SK-N-SH (cell line): ENCODE measurements at regions not wholly inside any gene's neighbourhood (a gene's known extent, or its start where the extent isn't known, plus 50 kb on each side); places are given as distances from the start of the nearest gene placed in this dataset.

Experiments used
- CTCF ChIA-PET: fragments of 300-600, 350-600 bp; formaldehyde crosslinking; extraction: SDS; loops from one replicate; lab custom pipeline; 2021; lab: Yijun Ruan, JAX
- POLR2A ChIA-PET: fragments of 350-600 bp; sonication (Branson Sonifier 250); formaldehyde crosslinking; extraction: SDS; loops from one replicate; lab custom pipeline; 2020; ENCODE audit warnings: antibody characterized with exemption, inconsistent platforms; lab: Yijun Ruan, JAX
- DNase-seq: peaks from one replicate; pipeline ENCODE4 v3.0.0; 2012
- H2AFZ ChIP-seq: fragments of 200-600 bp; sonication (generic); 2 replicates; pipeline ENCODE4 v1.8.1; 2016; ENCODE audit warnings: antibody characterized with exemption, mild to moderate bottlenecking, low read depth
- H3F3A ChIP-seq: fragments of 200-600 bp; sonication (generic); replicated peaks from 2 replicates; pipeline ENCODE3; 2016; ENCODE audit warnings: antibody characterized with exemption, mild to moderate bottlenecking; ENCODE audit not compliant: insufficient read depth
- H3K27ac ChIP-seq, 2 experiments: fragments of 200-500 bp in 1 of 2; fragments of 200-600 bp in 1 of 2; sonication (Bioruptor generic) in 1 of 2; sonication (generic), shearing (Covaris generic) in 1 of 2; 2 replicates each; pipeline versions ENCODE4 v1.5.1 to v1.6.1; 2014 to 2016; ENCODE audit warnings: low read depth in 2 of 2, inconsistent platforms in 1 of 2, low read length in 1 of 2, mild to moderate bottlenecking in 1 of 2, mixed read lengths in 1 of 2
- H3K27me3 ChIP-seq: fragments of 200-600 bp; sonication (generic), shearing (Covaris generic); 2 replicates; pipeline ENCODE4 v1.6.1; 2016; ENCODE audit warnings: mixed run types; ENCODE audit not compliant: insufficient read depth
- H3K36me3 ChIP-seq, 2 experiments: fragments of 200-500 bp in 1 of 2; fragments of 200-600 bp in 1 of 2; sonication (Bioruptor generic) in 1 of 2; sonication (generic) in 1 of 2; replicated peaks in 1 of 2; 2 replicates each; pipeline versions ENCODE3 to v1.5.1; 2014 to 2016; ENCODE audit warnings: low read length in 1 of 2, mild to moderate bottlenecking in 1 of 2; ENCODE audit not compliant: insufficient read depth in 2 of 2, control insufficient read depth in 1 of 2
- H3K4me1 ChIP-seq, 2 experiments: fragments of 200-500 bp in 1 of 2; fragments of 200-600 bp in 1 of 2; sonication (Bioruptor generic) in 1 of 2; sonication (generic), shearing (Covaris generic) in 1 of 2; 2 replicates each; pipeline versions ENCODE4 v1.5.1 to v1.6.1; 2014 to 2016; ENCODE audit warnings: low read depth in 1 of 2, low read length in 1 of 2, mixed run types in 1 of 2; ENCODE audit not compliant: insufficient read depth in 2 of 2, control insufficient read depth in 1 of 2
- H3K4me2 ChIP-seq: fragments of 200-600 bp; sonication (generic), shearing (Covaris generic); 2 replicates; pipeline ENCODE4 v1.6.1; 2017; ENCODE audit warnings: mixed run types
- H3K4me3 ChIP-seq, 2 experiments: fragments of 200-500 bp in 1 of 2; fragments of 200-600 bp in 1 of 2; sonication (Bioruptor generic) in 1 of 2; sonication (generic), shearing (Covaris generic) in 1 of 2; 2 replicates each; pipeline versions ENCODE4 v1.5.1 to v1.8.1; 2014 to 2016; ENCODE audit warnings: low read depth in 2 of 2, inconsistent platforms in 1 of 2, low read length in 1 of 2, mild to moderate bottlenecking in 1 of 2, mixed read lengths in 1 of 2, moderate library complexity in 1 of 2
- H3K79me2 ChIP-seq: fragments of 200-600 bp; sonication (generic); 2 replicates; pipeline ENCODE4 v1.8.1; 2017; ENCODE audit warnings: mild to moderate bottlenecking; ENCODE audit not compliant: insufficient read depth
- H3K9ac ChIP-seq: fragments of 200-600 bp; sonication (generic); 2 replicates; pipeline ENCODE4 v1.6.1; 2017; ENCODE audit warnings: mixed run types
- H3K9me2 ChIP-seq: fragments of 200-600 bp; sonication (generic); 2 replicates; pipeline ENCODE4 v1.6.1; 2017; ENCODE audit warnings: mixed run types
- H3K9me3 ChIP-seq: fragments of 200-600 bp; sonication (generic); 2 replicates; pipeline ENCODE4 v1.6.1; 2017; ENCODE audit warnings: mixed run types, mild to moderate bottlenecking, moderate library complexity
- H4K20me1 ChIP-seq: fragments of 200-600 bp; sonication (generic); 2 replicates; pipeline ENCODE4 v1.6.1; 2017; ENCODE audit warnings: mild to moderate bottlenecking, mixed run types; ENCODE audit not compliant: insufficient read depth
- CHD2 ChIP-seq: fragments of 150-350 bp; IDR thresholded peaks from 2 replicates; pipeline ENCODE4 v1.6.1; 2018; ENCODE audit warnings: low read length; ENCODE audit not compliant: partially characterized antibody
- ELF1 ChIP-seq: IDR thresholded peaks from 2 replicates; pipeline ENCODE4 v1.4.0; 2012
- EP300 ChIP-seq, 2 experiments: IDR thresholded peaks; 2 replicates each; pipeline versions ENCODE4 v1.4.0 to v1.6.1; 2012; ENCODE audit warnings: borderline replicate concordance in 1 of 2, low read depth in 1 of 2, low read length in 1 of 2
- EZH2phosphoT487 ChIP-seq: fragments of 200-600 bp; sonication (generic); IDR thresholded peaks from 2 replicates; pipeline ENCODE4 v1.6.1; 2017; ENCODE audit warnings: low read depth, mixed run types, mild to moderate bottlenecking, antibody characterized with exemption, moderate library complexity, borderline replicate concordance
- FOXJ3 ChIP-seq: sonication (generic); formaldehyde crosslinking; IDR thresholded peaks from 2 replicates; pipeline ENCODE4 v1.5.1; 2020; ENCODE audit warnings: mild to moderate bottlenecking, missing genetic modification reagents
- GABPA ChIP-seq: IDR thresholded peaks from 2 replicates; pipeline ENCODE4 v1.4.0; 2012; ENCODE audit warnings: low read depth, mild to moderate bottlenecking
- GATA2 ChIP-seq: sonication (generic); formaldehyde crosslinking; IDR thresholded peaks from 2 replicates; pipeline ENCODE4 v1.5.0; 2020; ENCODE audit warnings: mild to moderate bottlenecking, missing genetic modification reagents
- MEF2A ChIP-seq: IDR thresholded peaks from 2 replicates; pipeline ENCODE4 v1.4.0; 2012; ENCODE audit warnings: low read depth, borderline replicate concordance
- MXI1 ChIP-seq: IDR thresholded peaks from 2 replicates; pipeline ENCODE4 v1.6.1; 2012; ENCODE audit warnings: mild to moderate bottlenecking, low read depth, low read length, improper control_type of control experiment
- NRF1 ChIP-seq: IDR thresholded peaks from 2 replicates; pipeline ENCODE4 v1.6.1; 2012; ENCODE audit warnings: low read depth, mild to moderate bottlenecking, low read length
- RAD21 ChIP-seq: IDR thresholded peaks from 2 replicates; pipeline ENCODE4 v1.6.1; 2012; ENCODE audit warnings: mild to moderate bottlenecking, low read length
- RCOR1 ChIP-seq: fragments of 150-350 bp; IDR thresholded peaks from 2 replicates; pipeline ENCODE4 v1.6.1; 2017; ENCODE audit warnings: antibody characterized with exemption, low read length
- RFX5 ChIP-seq: IDR thresholded peaks from 2 replicates; pipeline ENCODE4 v1.6.1; 2012; ENCODE audit warnings: mild to moderate bottlenecking, improper control_type of control experiment, low read length
- RXRA ChIP-seq: IDR thresholded peaks from 2 replicates; pipeline ENCODE4 v1.4.0; 2012; ENCODE audit warnings: low read depth, mild to moderate bottlenecking, borderline replicate concordance
- SIN3A ChIP-seq: IDR thresholded peaks from 2 replicates; pipeline ENCODE4 v1.6.1; 2012; ENCODE audit warnings: low read depth, mild to moderate bottlenecking, low read length, moderate library complexity, borderline replicate concordance
- SMC3 ChIP-seq: IDR thresholded peaks from 2 replicates; pipeline ENCODE4 v1.6.1; 2012; ENCODE audit warnings: low read depth, low read length, improper control_type of control experiment
- TCF12 ChIP-seq: IDR thresholded peaks from 2 replicates; pipeline ENCODE4 v1.4.0; 2012
- WGBS: methylation state at CpG from one replicate; pipeline ENCODE4 v1.1.6; 2017; ENCODE audit warnings: low lambda C conversion rate; 5-methylcytosine and 5-hydroxymethylcytosine counted together
- TF ChIP-seq, protein P1 (sequence below): IDR thresholded peaks from 2 replicates; pipeline ENCODE4 v1.4.0; 2012; ENCODE audit warnings: low read depth
- TF ChIP-seq, protein P2 (sequence below): IDR thresholded peaks from 2 replicates; pipeline ENCODE4; 2012
- TF ChIP-seq, protein P3 (sequence below): IDR thresholded peaks from 2 replicates; pipeline ENCODE4 v1.6.1; 2012; ENCODE audit warnings: mild to moderate bottlenecking, low read depth, low read length, moderate library complexity

DNA sequence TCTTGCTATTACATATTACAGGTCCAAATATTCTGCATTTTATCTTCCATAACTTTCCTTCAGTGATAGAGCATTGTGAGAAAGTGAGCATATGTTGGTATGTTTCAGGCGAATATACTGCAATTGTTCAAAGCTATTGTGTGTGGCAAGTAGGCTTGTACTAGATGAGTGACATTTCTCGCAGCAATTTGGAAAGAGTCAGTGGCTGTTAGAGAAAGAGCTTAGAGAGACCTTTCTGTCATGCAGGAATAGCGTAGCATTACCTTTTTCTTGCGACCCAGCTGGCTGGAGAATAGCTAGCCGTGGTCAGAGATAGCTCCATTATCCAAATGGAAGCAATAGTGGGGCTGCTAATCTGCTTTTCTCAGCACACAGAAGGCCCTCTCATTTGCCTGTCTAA, 678.5 kb upstream of the FOXG1 start:
- DNase-seq = no peak
- Histone ChIP-seq H3K27me3 (no peaks in the 10 kb centered on the region), H3F3A (no peaks in the 10 kb centered on the region), H4K20me1 (no peaks in the 10 kb centered on the region), H2AFZ (no peak overlapping the region), H3K9me3 (no peaks in the 10 kb centered on the region), H3K4me2 (no peak overlapping the region), H3K27ac (no peak overlapping the region), H3K4me1 (no peaks in the 10 kb centered on the region), H3K36me3 (no peaks in the 10 kb centered on the region), H3K9ac (no peak overlapping the region), H3K9me2 (no peaks in the 10 kb centered on the region), H3K4me3 (no peak overlapping the region), H3K79me2 (no peaks in the 10 kb centered on the region)
- 10% methylated on average over 5 of the region's 5 CpGs for WGBS
- POLR2A ChIA-PET = no interaction called here
- TF ChIP-seq RCOR1 (no peak), CHD2 (no peak), RFX5 (no peak), GABPA (no peak), MXI1 (no peak), SIN3A (no peak), SMC3 (no peak), RAD21 (no peak)
- TF ChIP-seq, protein P1, sequence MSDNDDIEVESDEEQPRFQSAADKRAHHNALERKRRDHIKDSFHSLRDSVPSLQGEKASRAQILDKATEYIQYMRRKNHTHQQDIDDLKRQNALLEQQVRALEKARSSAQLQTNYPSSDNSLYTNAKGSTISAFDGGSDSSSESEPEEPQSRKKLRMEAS = no peak
- TF ChIP-seq, protein P2, sequence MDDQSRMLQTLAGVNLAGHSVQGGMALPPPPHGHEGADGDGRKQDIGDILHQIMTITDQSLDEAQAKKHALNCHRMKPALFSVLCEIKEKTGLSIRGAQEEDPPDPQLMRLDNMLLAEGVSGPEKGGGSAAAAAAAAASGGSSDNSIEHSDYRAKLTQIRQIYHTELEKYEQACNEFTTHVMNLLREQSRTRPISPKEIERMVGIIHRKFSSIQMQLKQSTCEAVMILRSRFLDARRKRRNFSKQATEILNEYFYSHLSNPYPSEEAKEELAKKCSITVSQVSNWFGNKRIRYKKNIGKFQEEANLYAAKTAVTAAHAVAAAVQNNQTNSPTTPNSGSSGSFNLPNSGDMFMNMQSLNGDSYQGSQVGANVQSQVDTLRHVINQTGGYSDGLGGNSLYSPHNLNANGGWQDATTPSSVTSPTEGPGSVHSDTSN = no peak
- CTCF ChIA-PET = no interaction called here

DNA sequence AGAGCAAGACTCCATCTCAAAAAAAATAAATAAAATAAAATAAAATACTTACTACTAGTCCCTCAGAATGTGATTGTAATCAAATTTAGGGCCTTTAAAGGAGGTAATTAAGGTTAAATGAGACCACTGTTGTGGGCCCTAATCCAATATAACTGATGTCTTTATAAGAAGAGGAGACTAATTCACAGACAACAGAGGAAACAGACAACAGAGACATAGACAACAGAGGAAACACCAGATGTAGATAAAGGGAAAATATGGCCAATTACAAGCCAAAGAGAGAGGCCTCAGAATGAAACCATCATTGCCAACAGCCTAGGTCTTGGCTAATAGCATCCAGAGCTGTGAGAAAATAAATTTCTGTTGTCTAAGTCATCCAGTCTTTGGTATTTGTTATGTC, 669.0 kb upstream of the FOXG1 start:
- peaks cover 0 to 3% of the 10 kb centered on the region in 2 experiments; a peak in 2 of 4 replicates for H3K4me1 ChIP-seq
- H3K9me2 ChIP-seq = no peaks in the 10 kb centered on the region
- H3K4me3 ChIP-seq = no peak overlapping the region
- no peaks in the 10 kb centered on the region for H3K36me3 ChIP-seq
- POLR2A ChIA-PET = no interaction called here
- DNase-seq = peak; percentile 7
- H3K9ac ChIP-seq = no peak overlapping the region
- TF ChIP-seq RCOR1 = peak; percentile 66; the same call in 1 of the 2 replicates
- peak; percentile 21; the same call in 1 of the 2 replicates for TF ChIP-seq RAD21
- TF ChIP-seq, protein P2 = no peak
- TF ChIP-seq ELF1 = no peak
- no peak for TF ChIP-seq NRF1
- no peak for TF ChIP-seq FOXJ3 (CRISPR knock-in tag)
- no peak for TF ChIP-seq MEF2A
- TF ChIP-seq EP300 (IDR thresholded peaks at IDR 0.05; ENCODE audit: borderline replicate concordance in 1 of 2, low read depth in 1 of 2, low read length in 1 of 2) = peak in 1 of 2 experiments; percentile 91; a peak in 2 of 4 replicates
- TF ChIP-seq RXRA = no peak
- TF ChIP-seq TCF12 = peak; percentile 11; the same call in 1 of the 2 replicates
- 0 out of 2 replicates have a peak, but pooled peaks have one; percentile 10 for TF ChIP-seq MXI1
- peak; percentile 16; the same call in 1 of the 2 replicates for TF ChIP-seq GATA2 (CRISPR knock-in tag)
- TF ChIP-seq, protein P3, sequence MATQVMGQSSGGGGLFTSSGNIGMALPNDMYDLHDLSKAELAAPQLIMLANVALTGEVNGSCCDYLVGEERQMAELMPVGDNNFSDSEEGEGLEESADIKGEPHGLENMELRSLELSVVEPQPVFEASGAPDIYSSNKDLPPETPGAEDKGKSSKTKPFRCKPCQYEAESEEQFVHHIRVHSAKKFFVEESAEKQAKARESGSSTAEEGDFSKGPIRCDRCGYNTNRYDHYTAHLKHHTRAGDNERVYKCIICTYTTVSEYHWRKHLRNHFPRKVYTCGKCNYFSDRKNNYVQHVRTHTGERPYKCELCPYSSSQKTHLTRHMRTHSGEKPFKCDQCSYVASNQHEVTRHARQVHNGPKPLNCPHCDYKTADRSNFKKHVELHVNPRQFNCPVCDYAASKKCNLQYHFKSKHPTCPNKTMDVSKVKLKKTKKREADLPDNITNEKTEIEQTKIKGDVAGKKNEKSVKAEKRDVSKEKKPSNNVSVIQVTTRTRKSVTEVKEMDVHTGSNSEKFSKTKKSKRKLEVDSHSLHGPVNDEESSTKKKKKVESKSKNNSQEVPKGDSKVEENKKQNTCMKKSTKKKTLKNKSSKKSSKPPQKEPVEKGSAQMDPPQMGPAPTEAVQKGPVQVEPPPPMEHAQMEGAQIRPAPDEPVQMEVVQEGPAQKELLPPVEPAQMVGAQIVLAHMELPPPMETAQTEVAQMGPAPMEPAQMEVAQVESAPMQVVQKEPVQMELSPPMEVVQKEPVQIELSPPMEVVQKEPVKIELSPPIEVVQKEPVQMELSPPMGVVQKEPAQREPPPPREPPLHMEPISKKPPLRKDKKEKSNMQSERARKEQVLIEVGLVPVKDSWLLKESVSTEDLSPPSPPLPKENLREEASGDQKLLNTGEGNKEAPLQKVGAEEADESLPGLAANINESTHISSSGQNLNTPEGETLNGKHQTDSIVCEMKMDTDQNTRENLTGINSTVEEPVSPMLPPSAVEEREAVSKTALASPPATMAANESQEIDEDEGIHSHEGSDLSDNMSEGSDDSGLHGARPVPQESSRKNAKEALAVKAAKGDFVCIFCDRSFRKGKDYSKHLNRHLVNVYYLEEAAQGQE = no peak
- TF ChIP-seq GABPA = no peak
- TF ChIP-seq RFX5 = no peak
- no peak for TF ChIP-seq EZH2phosphoT487
- TF ChIP-seq, all 33 proteins: peak for 6
- H3K27me3 ChIP-seq = no peaks in the 10 kb centered on the region
- no peaks in the 10 kb centered on the region for H4K20me1 ChIP-seq
- peak overlapping the region in 1 of 2 experiments; percentile 94; a peak in 1 of 4 replicates for H3K27ac ChIP-seq
- H3F3A ChIP-seq = no peaks in the 10 kb centered on the region
- no peaks in the 10 kb centered on the region for H3K79me2 ChIP-seq
- H3K9me3 ChIP-seq = no peaks in the 10 kb centered on the region
- H3K4me2 ChIP-seq = no peak overlapping the region
- CTCF ChIA-PET = interaction anchor here (1.4 kb wide), 1 partner anchor 44 kb away, joined by 4 read pairs; no protein-coding TSS in a partner anchor
- no peak overlapping the region for H2AFZ ChIP-seq
